ENCODE measurements at regions not wholly inside any gene's neighbourhood (a gene's known extent, or its start where the extent isn't known, plus 50 kb on each side); places are given as distances from the start of the nearest gene placed in this dataset.

GRCh38 chr2:22787745-22788144 is 597.2 kb upstream of the KLHL29 start:
- TF ChIP-seq POLR2A (IDR thresholded peaks at IDR 0.05) (no peak), CTCF (IDR thresholded peaks at IDR 0.05) (no peak)

All from testis (tissue), 2 donors.